ENCODE measurements at regions not wholly inside any gene's neighbourhood (a gene's known extent, or its start where the extent isn't known, plus 50 kb on each side); places are given as distances from the start of the nearest gene placed in this dataset.

DNA sequence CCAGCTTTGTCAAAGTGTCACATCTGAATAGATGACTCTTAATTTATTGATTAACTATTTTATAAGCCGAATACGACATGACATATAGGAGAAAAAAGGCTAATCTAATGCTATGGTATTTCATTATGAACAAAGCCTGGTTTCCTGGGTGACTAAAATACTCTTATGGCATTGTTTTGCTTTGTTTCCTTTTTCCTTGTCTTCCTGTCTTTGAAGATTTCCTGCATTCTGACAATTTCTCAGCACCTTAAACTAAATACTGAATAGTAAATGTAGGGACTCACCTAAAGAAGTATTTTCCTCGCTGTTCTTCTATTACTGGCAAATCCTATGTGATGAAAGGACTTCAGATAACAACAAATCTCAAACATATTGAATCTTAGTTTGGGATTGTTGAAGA is 1284.5 kb downstream of the EFNA5 start:
- no peaks in the 10 kb centered on the region for H3K36me3 Mint-ChIP-seq (ENCODE audit: low read depth)
- no peaks in the 10 kb centered on the region for H3K9me3 Mint-ChIP-seq
- H3K4me3 Mint-ChIP-seq, result no peak overlapping the region
- no peak overlapping the region for H3K27ac ChIP-seq (ENCODE audit: low read depth, low read length)
- TF ChIP-seq, protein P1, sequence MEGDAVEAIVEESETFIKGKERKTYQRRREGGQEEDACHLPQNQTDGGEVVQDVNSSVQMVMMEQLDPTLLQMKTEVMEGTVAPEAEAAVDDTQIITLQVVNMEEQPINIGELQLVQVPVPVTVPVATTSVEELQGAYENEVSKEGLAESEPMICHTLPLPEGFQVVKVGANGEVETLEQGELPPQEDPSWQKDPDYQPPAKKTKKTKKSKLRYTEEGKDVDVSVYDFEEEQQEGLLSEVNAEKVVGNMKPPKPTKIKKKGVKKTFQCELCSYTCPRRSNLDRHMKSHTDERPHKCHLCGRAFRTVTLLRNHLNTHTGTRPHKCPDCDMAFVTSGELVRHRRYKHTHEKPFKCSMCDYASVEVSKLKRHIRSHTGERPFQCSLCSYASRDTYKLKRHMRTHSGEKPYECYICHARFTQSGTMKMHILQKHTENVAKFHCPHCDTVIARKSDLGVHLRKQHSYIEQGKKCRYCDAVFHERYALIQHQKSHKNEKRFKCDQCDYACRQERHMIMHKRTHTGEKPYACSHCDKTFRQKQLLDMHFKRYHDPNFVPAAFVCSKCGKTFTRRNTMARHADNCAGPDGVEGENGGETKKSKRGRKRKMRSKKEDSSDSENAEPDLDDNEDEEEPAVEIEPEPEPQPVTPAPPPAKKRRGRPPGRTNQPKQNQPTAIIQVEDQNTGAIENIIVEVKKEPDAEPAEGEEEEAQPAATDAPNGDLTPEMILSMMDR (conservative IDR thresholded peaks at IDR 0.05), result no peak
- no peak overlapping the region for H3K27ac Mint-ChIP-seq
- no peak overlapping the region for H3K9ac ChIP-seq (ENCODE audit: extremely low read depth, low read length, poor library complexity, severe bottlenecking)
- WGBS, 2 experiments (ENCODE audit: insufficient coverage in 1 of 2, insufficient read length in 1 of 2), result 93% methylated on average over 3 of the region's 3 CpGs; no CpG with 5 or more reads in 1 of the 2 experiments
- H3K27me3 Mint-ChIP-seq (ENCODE audit: insufficient read depth), result no peaks in the 10 kb centered on the region
- H3K4me3 ChIP-seq (ENCODE audit: low read length), result no peak overlapping the region
- no peaks in the 10 kb centered on the region for H3K9me3 ChIP-seq (ENCODE audit: control insufficient read depth, low read length)
- H3K36me3 ChIP-seq (ENCODE audit: control insufficient read depth, insufficient read depth, low read length), result no peaks in the 10 kb centered on the region
- no peak for DNase-seq
- H3K4me1 Mint-ChIP-seq, result no peaks in the 10 kb centered on the region
- H3K4me1 ChIP-seq (ENCODE audit: control insufficient read depth, insufficient read depth, low read length), result no peaks in the 10 kb centered on the region
- no peaks in the 10 kb centered on the region for H3K27me3 ChIP-seq (ENCODE audit: control insufficient read depth, insufficient read depth, low read length, poor library complexity, severe bottlenecking)

GRCh38 chr5:106380736-106381135 is 1290.0 kb downstream of the EFNA5 start:
- no peak for DNase-seq
- TF ChIP-seq, protein P1 (conservative IDR thresholded peaks at IDR 0.05), result no peak
- no peak overlapping the region for H3K9ac ChIP-seq (ENCODE audit: extremely low read depth, low read length, poor library complexity, severe bottlenecking)
- H3K27me3 ChIP-seq (ENCODE audit: control insufficient read depth, insufficient read depth, low read length, poor library complexity, severe bottlenecking), result no peaks in the 10 kb centered on the region
- H3K27ac Mint-ChIP-seq, result no peak overlapping the region
- H3K27ac ChIP-seq (ENCODE audit: low read depth, low read length), result no peak overlapping the region
- H3K4me1 Mint-ChIP-seq, result no peaks in the 10 kb centered on the region
- 86% methylated on average over 1 of the region's 1 CpG for WGBS, 2 experiments (ENCODE audit: insufficient coverage in 1 of 2, insufficient read length in 1 of 2)
- H3K9me3 Mint-ChIP-seq, result no peaks in the 10 kb centered on the region
- no peaks in the 10 kb centered on the region for H3K27me3 Mint-ChIP-seq (ENCODE audit: insufficient read depth)
- H3K36me3 Mint-ChIP-seq (ENCODE audit: low read depth), result no peaks in the 10 kb centered on the region
- H3K9me3 ChIP-seq (ENCODE audit: control insufficient read depth, low read length), result no peaks in the 10 kb centered on the region
- no peaks in the 10 kb centered on the region for H3K4me1 ChIP-seq (ENCODE audit: control insufficient read depth, insufficient read depth, low read length)
- no peak overlapping the region for H3K4me3 Mint-ChIP-seq
- H3K4me3 ChIP-seq (ENCODE audit: low read length), result no peak overlapping the region
- H3K36me3 ChIP-seq (ENCODE audit: control insufficient read depth, insufficient read depth, low read length), result no peaks in the 10 kb centered on the region

DNA sequence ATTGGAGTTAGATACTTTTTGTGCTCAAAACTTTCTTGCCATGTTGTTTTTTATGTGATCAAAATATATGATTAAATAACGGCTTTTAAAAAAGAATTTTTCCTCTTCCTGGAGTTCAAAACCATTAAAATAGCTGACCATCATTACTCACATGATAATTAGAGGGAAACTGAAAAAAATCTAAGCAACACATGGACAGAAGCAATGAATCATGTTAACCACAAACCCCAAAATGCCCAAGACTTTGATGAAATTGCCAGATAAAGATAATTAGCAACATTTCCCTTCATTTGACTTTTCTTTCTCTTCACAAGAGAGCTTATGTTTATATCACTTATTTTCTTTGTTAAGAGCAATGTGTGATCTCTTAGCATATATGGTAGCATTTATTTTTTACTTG is 1294.2 kb downstream of the EFNA5 start:
- no peaks in the 10 kb centered on the region for H3K27me3 Mint-ChIP-seq (ENCODE audit: insufficient read depth)
- 100% methylated on average over 1 of the region's 1 CpG; no CpG with 5 or more reads in 1 of the 2 experiments for WGBS, 2 experiments (ENCODE audit: insufficient coverage in 1 of 2, insufficient read length in 1 of 2)
- H3K4me3 Mint-ChIP-seq, result no peak overlapping the region
- Histone ChIP-seq H3K4me1 (ENCODE audit: control insufficient read depth, insufficient read depth, low read length) (no peaks in the 10 kb centered on the region), H3K4me3 (ENCODE audit: low read length) (no peak overlapping the region), H3K27me3 (ENCODE audit: control insufficient read depth, insufficient read depth, low read length, poor library complexity, severe bottlenecking) (no peaks in the 10 kb centered on the region), H3K36me3 (ENCODE audit: control insufficient read depth, insufficient read depth, low read length) (no peaks in the 10 kb centered on the region), H3K9me3 (ENCODE audit: control insufficient read depth, low read length) (no peaks in the 10 kb centered on the region), H3K9ac (ENCODE audit: extremely low read depth, low read length, poor library complexity, severe bottlenecking) (no peak overlapping the region), H3K27ac (ENCODE audit: low read depth, low read length) (no peak overlapping the region)
- H3K4me1 Mint-ChIP-seq, result peaks cover 2% of the 10 kb centered on the region
- DNase-seq, result no peak
- no peaks in the 10 kb centered on the region for H3K9me3 Mint-ChIP-seq
- TF ChIP-seq, protein P1 (conservative IDR thresholded peaks at IDR 0.05), result no peak
- no peaks in the 10 kb centered on the region for H3K36me3 Mint-ChIP-seq (ENCODE audit: low read depth)
- no peak overlapping the region for H3K27ac Mint-ChIP-seq

Measured in endodermal cell (in vitro differentiated cells).